ENCODE measurements at regions not wholly inside any gene's neighbourhood (a gene's known extent, or its start where the extent isn't known, plus 50 kb on each side); places are given as distances from the start of the nearest gene placed in this dataset.

DNA sequence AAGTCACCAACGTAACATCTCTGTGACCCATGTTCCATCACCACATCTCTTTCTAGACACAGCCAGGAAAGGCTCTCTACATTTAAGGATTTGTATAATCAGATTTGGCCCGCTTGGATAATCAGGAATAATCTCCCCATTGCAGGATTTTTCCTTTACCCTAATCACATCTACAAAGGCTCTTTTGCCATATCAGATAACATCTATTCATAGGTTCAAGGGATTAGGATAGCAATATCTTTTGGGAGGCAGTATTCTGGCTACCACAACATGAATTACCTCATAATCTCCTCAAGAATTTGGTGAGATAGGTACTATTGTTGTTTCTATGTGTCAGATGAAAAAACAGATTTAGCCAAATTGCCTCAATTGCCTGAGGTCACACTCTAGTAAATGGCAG, 142.8 kb upstream of the UBASH3B start:
- ATAC-seq (no peak), DNase-seq (ENCODE audit: low spot score) (no peak)
- no peaks in the 10 kb centered on the region for H3K9me3 Mint-ChIP-seq
- no peak overlapping the region for H3K27ac Mint-ChIP-seq
- H3K27me3 Mint-ChIP-seq: peaks cover 1 to 4% of the 10 kb centered on the region in 2 donors
- no peak overlapping the region for H3K4me3 Mint-ChIP-seq
- no peaks in the 10 kb centered on the region for H3K4me1 Mint-ChIP-seq (ENCODE audit: low read depth in 2 of 2)
- no peaks in the 10 kb centered on the region for H3K36me3 Mint-ChIP-seq

GRCh38 chr11:122509899-122510298, 145.6 kb upstream of the UBASH3B start:
- Mint-ChIP-seq H3K27ac (no peak overlapping the region), H3K4me1 (ENCODE audit: low read depth in 2 of 2) (peaks cover 0 to 4% of the 10 kb centered on the region in 2 donors), H3K36me3 (no peaks in the 10 kb centered on the region), H3K4me3 (no peak overlapping the region), H3K9me3 (no peaks in the 10 kb centered on the region), H3K27me3 (peaks cover 15 to 27% of the 10 kb centered on the region in 2 donors)
- no peak for ATAC-seq
- no peak for DNase-seq (ENCODE audit: low spot score)

- H3K36me3 Mint-ChIP-seq: no peaks in the 10 kb centered on the region
- H3K4me1 Mint-ChIP-seq (ENCODE audit: low read depth in 2 of 2): peaks cover 0 to 4% of the 10 kb centered on the region in 2 donors
- H3K27me3 Mint-ChIP-seq: peaks cover 15 to 27% of the 10 kb centered on the region in 2 donors
- ATAC-seq: no peak
- no peaks in the 10 kb centered on the region for H3K9me3 Mint-ChIP-seq
- no peak overlapping the region for H3K27ac Mint-ChIP-seq
- DNase-seq (ENCODE audit: low spot score): no peak
- no peak overlapping the region for H3K4me3 Mint-ChIP-seq
These were observed 146.4 kb upstream of the UBASH3B start for GRCh38 chr11:122509091-122509490.

GRCh38 chr11:122505304-122506006, 150.1 kb upstream of the UBASH3B start:
- peak; percentile 62 for DNase-seq (ENCODE audit: low spot score)
- Mint-ChIP-seq H3K27ac (no peak overlapping the region), H3K9me3 (no peaks in the 10 kb centered on the region), H3K4me3 (no peak overlapping the region), H3K4me1 (ENCODE audit: low read depth in 2 of 2) (peaks cover 0 to 4% of the 10 kb centered on the region in 2 donors), H3K27me3 (peaks cover 25 to 36% of the 10 kb centered on the region in 2 donors), H3K36me3 (no peaks in the 10 kb centered on the region)
- ATAC-seq: peak; percentile 61 to 69

GRCh38 chr11:122494221-122494620, 161.3 kb upstream of the UBASH3B start:
- ATAC-seq (no peak), DNase-seq (ENCODE audit: low spot score) (no peak)
- Mint-ChIP-seq H3K27ac (no peak overlapping the region), H3K9me3 (no peaks in the 10 kb centered on the region), H3K36me3 (no peaks in the 10 kb centered on the region), H3K4me3 (no peak overlapping the region), H3K27me3 (peaks cover 14 to 37% of the 10 kb centered on the region in 2 donors), H3K4me1 (ENCODE audit: low read depth in 2 of 2) (no peaks in the 10 kb centered on the region)

- Mint-ChIP-seq H3K36me3 (no peaks in the 10 kb centered on the region), H3K27me3 (peaks cover 20 to 30% of the 10 kb centered on the region in 2 donors), H3K9me3 (no peaks in the 10 kb centered on the region), H3K4me3 (no peak overlapping the region), H3K27ac (no peak overlapping the region), H3K4me1 (ENCODE audit: low read depth in 2 of 2) (no peaks in the 10 kb centered on the region)
- no peak for ATAC-seq
- DNase-seq (ENCODE audit: low spot score): no peak
These were observed 164.0 kb upstream of the UBASH3B start for GRCh38 chr11:122491509-122491908.

GRCh38 chr11:122488892-122489706, 166.4 kb upstream of the UBASH3B start:
- Mint-ChIP-seq H3K27me3 (peaks cover 19 to 22% of the 10 kb centered on the region in 2 donors), H3K27ac (no peak overlapping the region)

GRCh38 chr11:122487669-122488068, 167.9 kb upstream of the UBASH3B start:
- no peak for ATAC-seq
- Mint-ChIP-seq H3K36me3 (peaks cover 12% of the 10 kb centered on the region), H3K27me3 (peaks cover 21 to 28% of the 10 kb centered on the region in 2 donors), H3K27ac (no peak overlapping the region), H3K9me3 (peaks cover 10% of the 10 kb centered on the region), H3K4me3 (no peak overlapping the region), H3K4me1 (ENCODE audit: low read depth in 2 of 2) (no peaks in the 10 kb centered on the region)
- DNase-seq (ENCODE audit: low spot score): no peak

More at GRCh38 chr11:122488892-122489706, 166.4 kb upstream of the UBASH3B start:
- Mint-ChIP-seq H3K36me3 (no peaks in the 10 kb centered on the region), H3K4me3 (no peak overlapping the region), H3K9me3 (no peaks in the 10 kb centered on the region), H3K4me1 (ENCODE audit: low read depth in 2 of 2) (no peaks in the 10 kb centered on the region)
- ATAC-seq (no peak), DNase-seq (ENCODE audit: low spot score) (no peak)

DNA sequence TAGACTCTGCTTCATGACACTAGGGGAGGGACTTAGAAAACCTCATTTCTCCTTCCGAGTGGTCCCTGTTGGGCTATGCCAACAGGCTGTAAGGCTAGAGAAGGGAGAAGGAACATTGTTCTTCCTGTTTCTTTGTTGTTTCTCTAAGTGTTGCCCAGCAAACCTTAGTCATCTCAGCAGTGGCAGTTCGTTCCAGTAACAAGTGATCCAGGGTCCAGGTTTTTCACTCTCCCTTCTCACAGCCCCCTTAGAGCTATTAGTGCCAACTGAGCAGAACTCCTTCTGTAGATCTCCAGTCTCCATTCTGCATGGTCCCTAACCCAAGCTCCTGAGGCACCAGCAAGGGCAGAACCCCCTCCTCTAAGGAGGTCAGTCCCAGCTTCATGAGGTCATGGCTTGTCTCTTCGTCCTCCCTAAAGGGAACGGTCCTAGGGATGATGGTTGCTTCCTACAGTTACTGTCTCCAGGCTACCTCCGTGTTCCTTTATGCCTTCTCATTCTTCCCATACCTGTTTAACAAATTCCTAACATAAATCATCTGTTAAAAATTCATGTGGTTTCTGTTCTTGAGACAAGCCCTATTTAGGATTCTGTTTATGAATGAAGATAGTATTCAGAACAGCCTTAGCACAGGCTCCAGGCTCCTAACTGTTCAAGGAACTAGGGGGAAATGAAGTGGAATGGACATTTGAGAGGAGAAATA, 168.6 kb upstream of the UBASH3B start:
- Mint-ChIP-seq H3K36me3 (peaks cover 13% of the 10 kb centered on the region), H3K9me3 (peaks cover 14% of the 10 kb centered on the region), H3K27me3 (peaks cover 24 to 28% of the 10 kb centered on the region in 2 donors), H3K4me1 (ENCODE audit: low read depth in 2 of 2) (no peaks in the 10 kb centered on the region), H3K27ac (no peak overlapping the region), H3K4me3 (no peak overlapping the region)
- ATAC-seq (no peak), DNase-seq (ENCODE audit: low spot score) (no peak)

- ATAC-seq: no peak
- peaks cover 22% of the 10 kb centered on the region for H3K9me3 Mint-ChIP-seq
- H3K27me3 Mint-ChIP-seq: peaks cover 15 to 40% of the 10 kb centered on the region in 2 donors
- no peak overlapping the region for H3K27ac Mint-ChIP-seq
- H3K4me1 Mint-ChIP-seq (ENCODE audit: low read depth in 2 of 2): no peaks in the 10 kb centered on the region
- no peak overlapping the region for H3K4me3 Mint-ChIP-seq
- no peak for DNase-seq (ENCODE audit: low spot score)
- H3K36me3 Mint-ChIP-seq: peaks cover 28% of the 10 kb centered on the region
These were observed 176.5 kb upstream of the UBASH3B start for GRCh38 chr11:122478986-122479385.

GRCh38 chr11:122468965-122469364, 186.6 kb upstream of the UBASH3B start:
- DNase-seq (ENCODE audit: low spot score) (no peak), ATAC-seq (no peak)
- no peak overlapping the region for H3K27ac Mint-ChIP-seq
- no peaks in the 10 kb centered on the region for H3K36me3 Mint-ChIP-seq
- peaks cover 13 to 34% of the 10 kb centered on the region in 2 donors for H3K27me3 Mint-ChIP-seq
- H3K4me3 Mint-ChIP-seq: no peak overlapping the region
- no peaks in the 10 kb centered on the region for H3K4me1 Mint-ChIP-seq (ENCODE audit: low read depth in 2 of 2)
- H3K9me3 Mint-ChIP-seq: no peaks in the 10 kb centered on the region

- no peak for ATAC-seq
- H3K36me3 Mint-ChIP-seq: peaks cover 5% of the 10 kb centered on the region
- H3K9me3 Mint-ChIP-seq: peaks cover 4% of the 10 kb centered on the region
- H3K27me3 Mint-ChIP-seq: peaks cover 18 to 42% of the 10 kb centered on the region in 2 donors
- H3K4me3 Mint-ChIP-seq: no peak overlapping the region
- H3K4me1 Mint-ChIP-seq (ENCODE audit: low read depth in 2 of 2): no peaks in the 10 kb centered on the region
- DNase-seq (ENCODE audit: low spot score): no peak
- H3K27ac Mint-ChIP-seq: no peak overlapping the region
These were observed 192.0 kb upstream of the UBASH3B start for GRCh38 chr11:122463530-122463929.

- Mint-ChIP-seq H3K27ac (no peak overlapping the region), H3K4me1 (ENCODE audit: low read depth in 2 of 2) (no peaks in the 10 kb centered on the region), H3K27me3 (peaks cover 10 to 32% of the 10 kb centered on the region in 2 donors), H3K36me3 (peaks cover 10% of the 10 kb centered on the region), H3K9me3 (peaks cover 4% of the 10 kb centered on the region), H3K4me3 (no peak overlapping the region)
- ATAC-seq (no peak), DNase-seq (ENCODE audit: low spot score) (no peak)
These were observed 196.5 kb upstream of the UBASH3B start for GRCh38 chr11:122459064-122459463.

DNA sequence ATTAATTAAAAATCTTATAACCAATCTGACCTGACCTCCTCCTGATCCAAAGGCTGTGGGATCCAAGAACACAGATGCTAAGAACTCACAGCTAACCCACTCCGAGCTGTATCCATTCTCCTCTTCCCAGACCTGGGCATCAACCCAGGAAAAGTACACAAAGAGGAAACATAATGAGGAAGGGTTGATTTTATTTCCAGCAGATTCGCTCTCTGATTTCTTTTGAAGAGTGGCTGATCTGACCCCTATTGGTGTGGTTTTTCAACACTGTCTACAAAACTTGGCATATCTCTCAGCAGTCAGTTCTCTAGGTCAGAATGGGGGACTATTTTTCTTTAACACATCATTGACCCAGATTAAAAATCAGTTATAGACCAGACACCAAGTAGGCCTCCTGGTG, 201.9 kb upstream of the UBASH3B start:
- Mint-ChIP-seq H3K4me3 (no peak overlapping the region), H3K27me3 (peaks cover 5 to 30% of the 10 kb centered on the region in 2 donors), H3K4me1 (ENCODE audit: low read depth in 2 of 2) (no peaks in the 10 kb centered on the region), H3K27ac (no peak overlapping the region), H3K9me3 (no peaks in the 10 kb centered on the region), H3K36me3 (peaks cover 5% of the 10 kb centered on the region)
- DNase-seq (ENCODE audit: low spot score) (no peak), ATAC-seq (no peak)

All from natural killer cell treated with Interleukin-12 subunit alpha and Interleukin-12 subunit beta and Interleukin-15 and Interleukin-18, amount 100 ng/mL, for 72 hours (primary cell).